GM13976 (cell line): ENCODE measurements at regions not wholly inside any gene's neighbourhood (a gene's known extent, or its start where the extent isn't known, plus 50 kb on each side); places are given as distances from the start of the nearest gene placed in this dataset.

Experiments
- DNase-seq: peaks from one replicate; pipeline ENCODE4 v3.0.0; 2012; ENCODE audit warnings: low spot score
- in situ Hi-C: fragments of 300-500 bp; cut with MboI; formaldehyde crosslinking; loops from one replicate; pipeline ENCODE4 v1.12.0; 2022; ENCODE audit warnings: low sequenced_read_pairs, mixed read lengths, inconsistent platforms; ENCODE audit not compliant: unreplicated experiment
- TF ChIP-seq, protein P1 (sequence below): IDR thresholded peaks from 2 replicates; pipeline ENCODE4 v1.5.1; 2012; ENCODE audit warnings: borderline replicate concordance, mild to moderate bottlenecking; ENCODE audit not compliant: insufficient read depth; ENCODE audit errors: extremely low read depth, missing control alignments, control extremely low read depth

DNA sequence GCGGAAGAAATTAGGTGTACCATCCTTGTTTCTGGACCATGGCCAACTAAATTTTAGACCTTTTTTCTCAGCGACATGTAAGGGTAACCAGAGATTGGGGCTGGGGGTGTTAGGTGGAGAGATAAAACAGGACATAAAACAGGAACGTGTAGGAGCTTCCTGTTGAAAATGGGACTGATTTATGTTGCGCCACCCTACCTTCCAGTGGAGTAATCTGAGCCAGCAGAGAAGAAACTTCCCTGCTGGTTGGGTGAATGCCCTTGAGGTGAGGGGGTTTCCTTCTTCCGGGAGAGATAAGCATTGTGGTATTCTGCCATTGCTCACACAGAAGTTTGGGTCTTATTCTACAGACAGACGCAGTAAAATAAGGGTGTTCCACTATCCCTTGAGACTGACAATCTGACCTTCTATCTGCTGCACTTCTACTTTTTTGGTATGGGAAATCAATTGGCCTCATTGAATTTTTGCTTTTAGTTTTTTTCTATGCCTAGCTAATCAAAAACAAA lies 417.6 kb downstream of the PCNX1 start:
- in situ Hi-C loops: loop anchor here (10.0 kb wide), 2 partner anchors 230 to 430 kb away; no protein-coding TSS in a partner anchor
- TF ChIP-seq, protein P1, sequence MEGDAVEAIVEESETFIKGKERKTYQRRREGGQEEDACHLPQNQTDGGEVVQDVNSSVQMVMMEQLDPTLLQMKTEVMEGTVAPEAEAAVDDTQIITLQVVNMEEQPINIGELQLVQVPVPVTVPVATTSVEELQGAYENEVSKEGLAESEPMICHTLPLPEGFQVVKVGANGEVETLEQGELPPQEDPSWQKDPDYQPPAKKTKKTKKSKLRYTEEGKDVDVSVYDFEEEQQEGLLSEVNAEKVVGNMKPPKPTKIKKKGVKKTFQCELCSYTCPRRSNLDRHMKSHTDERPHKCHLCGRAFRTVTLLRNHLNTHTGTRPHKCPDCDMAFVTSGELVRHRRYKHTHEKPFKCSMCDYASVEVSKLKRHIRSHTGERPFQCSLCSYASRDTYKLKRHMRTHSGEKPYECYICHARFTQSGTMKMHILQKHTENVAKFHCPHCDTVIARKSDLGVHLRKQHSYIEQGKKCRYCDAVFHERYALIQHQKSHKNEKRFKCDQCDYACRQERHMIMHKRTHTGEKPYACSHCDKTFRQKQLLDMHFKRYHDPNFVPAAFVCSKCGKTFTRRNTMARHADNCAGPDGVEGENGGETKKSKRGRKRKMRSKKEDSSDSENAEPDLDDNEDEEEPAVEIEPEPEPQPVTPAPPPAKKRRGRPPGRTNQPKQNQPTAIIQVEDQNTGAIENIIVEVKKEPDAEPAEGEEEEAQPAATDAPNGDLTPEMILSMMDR: no peak
- peak; percentile 40 for DNase-seq

DNA sequence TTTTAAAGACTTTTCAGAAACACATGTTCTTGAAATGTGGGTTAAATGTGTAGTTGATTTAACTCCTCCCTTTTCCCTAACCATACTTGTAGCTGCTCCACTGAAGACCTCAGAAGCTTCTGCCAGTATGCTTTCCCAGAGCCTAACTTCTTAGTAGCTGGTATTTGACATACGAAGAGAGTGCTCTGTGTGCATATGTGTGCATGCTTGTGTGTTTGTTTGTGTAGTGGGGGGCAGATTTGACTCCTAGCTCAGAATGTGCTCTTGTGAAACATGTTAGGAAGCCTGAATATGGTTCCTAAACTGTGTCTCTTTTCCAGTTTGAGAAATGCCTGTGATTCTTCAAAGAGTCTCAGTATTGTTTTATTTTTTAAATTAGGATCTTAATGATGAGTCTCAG lies 420.4 kb downstream of the PCNX1 start:
- no peak for DNase-seq
- in situ Hi-C loops: loop anchor here (10.0 kb wide), 2 partner anchors 227 to 427 kb away; no protein-coding TSS in a partner anchor
- TF ChIP-seq, protein P1: no peak

DNA sequence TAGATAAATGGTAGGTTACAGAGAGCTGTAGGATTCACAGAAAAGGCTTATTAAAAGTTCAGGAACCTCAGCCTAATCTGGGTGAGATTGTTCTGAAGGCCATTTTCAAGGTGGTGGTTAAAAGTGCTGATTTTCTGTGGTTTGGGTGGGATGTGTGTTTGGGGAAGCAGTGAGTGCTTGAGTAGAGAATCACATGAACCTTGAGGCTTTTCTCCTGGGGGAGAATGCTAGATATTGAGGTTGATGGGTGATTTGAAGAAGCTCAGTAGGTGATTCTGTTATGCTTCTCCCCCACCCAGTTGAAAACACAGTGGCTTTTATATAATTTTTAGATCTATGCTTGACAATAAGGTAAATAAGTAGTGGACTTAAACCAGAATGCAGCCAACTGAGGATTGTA lies 420.9 kb downstream of the PCNX1 start:
- in situ Hi-C loops: loop anchor here (10.0 kb wide), 2 partner anchors 227 to 427 kb away; no protein-coding TSS in a partner anchor
- DNase-seq: peak; percentile 34
- TF ChIP-seq, protein P1: no peak

DNA sequence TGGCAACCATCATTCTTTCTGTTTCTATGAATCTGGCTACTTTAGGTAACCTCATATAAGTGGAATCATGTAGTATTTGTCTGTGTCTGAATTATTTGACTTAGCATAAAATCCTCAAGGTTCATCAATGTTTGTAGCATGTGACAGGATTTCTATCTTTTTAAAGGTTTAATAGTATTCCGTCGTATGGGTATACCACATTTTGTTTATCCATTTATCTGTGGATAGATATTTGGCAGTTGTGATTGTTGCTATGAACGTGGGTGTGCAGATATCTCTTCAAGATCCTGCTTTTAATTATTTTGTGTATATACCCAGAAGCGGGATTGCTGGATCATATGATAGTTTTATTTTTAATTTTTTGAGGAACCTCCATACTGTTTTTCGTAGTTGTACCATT lies 421.7 kb downstream of the PCNX1 start:
- in situ Hi-C loops: loop anchor here (10.0 kb wide), 2 partner anchors 226 to 426 kb away; no protein-coding TSS in a partner anchor
- TF ChIP-seq, protein P1: no peak
- no peak for DNase-seq

DNA sequence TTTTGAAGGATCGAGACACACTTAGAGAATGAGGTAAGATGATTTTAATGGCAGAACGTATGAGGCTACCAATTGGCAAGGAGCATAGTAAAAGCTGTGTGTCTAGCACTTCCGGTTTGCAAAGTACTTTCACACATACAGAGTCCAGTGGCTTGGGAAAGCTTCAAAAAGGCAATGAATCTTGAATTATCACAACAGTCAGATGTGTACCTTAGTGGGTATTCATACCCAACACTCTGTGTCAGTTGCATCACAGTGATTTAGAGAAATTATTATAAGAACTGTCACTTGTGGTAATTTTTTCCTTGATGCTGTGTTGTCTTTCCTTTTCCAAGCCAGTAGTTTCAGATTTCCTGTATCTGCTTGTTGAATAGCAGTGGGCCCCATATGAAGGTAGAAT lies 424.1 kb downstream of the PCNX1 start:
- in situ Hi-C loops: no loop called here
- DNase-seq: no peak
- TF ChIP-seq, protein P1: no peak

DNA sequence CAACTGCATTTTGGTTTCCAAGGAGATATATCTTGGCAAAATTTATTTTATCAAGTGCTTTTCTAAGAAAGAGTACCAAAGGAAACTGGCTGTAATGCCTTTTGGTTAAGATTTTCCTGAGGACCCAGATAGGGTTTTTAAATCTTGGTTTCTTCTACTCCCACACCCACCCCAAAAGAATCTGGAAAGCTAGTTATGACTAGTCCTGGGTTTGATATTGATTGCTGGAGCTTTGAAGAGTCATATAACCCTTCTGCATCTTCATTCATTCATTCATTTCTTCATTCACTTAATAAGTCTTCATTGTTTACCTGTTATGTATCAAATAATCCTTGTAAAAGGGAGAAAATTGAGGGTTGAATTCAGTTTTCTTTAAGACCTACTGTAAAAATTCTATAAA lies 425.2 kb downstream of the PCNX1 start:
- in situ Hi-C loops: no loop called here
- no peak for DNase-seq
- TF ChIP-seq, protein P1: no peak
